ENCODE measurements at regions not wholly inside any gene's neighbourhood (a gene's known extent, or its start where the extent isn't known, plus 50 kb on each side); places are given as distances from the start of the nearest gene placed in this dataset.
A peak's percentile ranks its signal among the peaks of the same experiment; 100 is the strongest.

- WGBS = 2% methylated on average over 2 of the region's 2 CpGs
- H3K4me3 ChIP-seq = no peak overlapping the region
- H3K36me3 ChIP-seq = no peaks in the 10 kb centered on the region
- no peaks in the 10 kb centered on the region for H3K27me3 ChIP-seq (replicated peaks; ENCODE audit: insufficient read depth)
- no peak overlapping the region for H3K27ac ChIP-seq
- no peak for DNase-seq (ENCODE audit: low spot score)
- H3K4me1 ChIP-seq (replicated peaks) = no peaks in the 10 kb centered on the region
- intact Hi-C loops (cut with DNase I) = no loop called here
- no peaks in the 10 kb centered on the region for H3K9me3 ChIP-seq
- TF ChIP-seq CTCF (IDR thresholded peaks at IDR 0.05) = peak in 1 of 4 experiments; percentile 14
- no peak for TF ChIP-seq POLR2AphosphoS5 (IDR thresholded peaks at IDR 0.05)
Observed at GRCh38 chr13:69324090-69324886, 783.3 kb upstream of the ATXN8OS start.

DNA sequence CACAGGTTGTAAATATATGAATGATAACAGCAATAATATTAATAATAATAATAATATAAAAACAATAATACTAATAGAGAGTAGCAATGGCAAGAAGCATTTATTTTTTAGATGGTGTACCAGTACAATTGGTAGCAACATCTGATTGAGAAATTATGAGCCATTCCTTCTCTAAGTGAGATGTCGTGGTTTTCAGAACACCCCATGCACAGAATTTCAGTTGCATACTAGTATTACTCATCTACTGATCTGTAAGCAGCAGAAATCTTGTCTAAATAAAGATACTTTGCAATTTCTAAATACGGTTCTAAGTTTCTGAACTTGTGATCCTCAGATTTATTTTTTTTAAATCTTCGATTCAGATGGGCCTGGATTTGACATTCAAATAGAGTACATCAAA lies 788.0 kb upstream of the ATXN8OS start:
- WGBS = 90% methylated on average over 3 of the region's 3 CpGs
- no peak for TF ChIP-seq POLR2A (IDR thresholded peaks at IDR 0.05)
- no peak for TF ChIP-seq CTCF (IDR thresholded peaks at IDR 0.05)
- TF ChIP-seq POLR2AphosphoS5 (IDR thresholded peaks at IDR 0.05) = no peak
- no peaks in the 10 kb centered on the region for H3K4me1 ChIP-seq (replicated peaks)

DNA sequence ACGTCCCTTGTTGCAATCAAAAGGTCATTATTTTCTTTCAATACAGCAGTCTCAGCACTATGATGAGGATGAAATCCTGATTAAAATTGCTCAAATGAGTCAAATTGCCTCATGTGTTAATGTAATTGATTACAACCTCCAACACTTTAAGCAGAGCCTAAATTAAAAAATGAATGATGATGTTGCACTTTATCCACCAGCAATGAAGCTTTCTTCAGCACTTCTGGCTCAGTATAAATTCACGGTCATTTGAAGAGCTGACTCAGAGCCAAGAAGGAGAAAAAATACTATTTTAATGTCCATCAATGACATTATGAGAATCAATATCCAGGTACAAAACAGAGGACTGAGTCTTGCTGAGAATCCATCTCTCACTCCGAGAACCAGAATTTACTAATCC lies 792.6 kb upstream of the ATXN8OS start:
- no peak overlapping the region for H3K27ac ChIP-seq
- no peaks in the 10 kb centered on the region for H3K9me3 ChIP-seq
- H3K4me3 ChIP-seq = no peak overlapping the region
- H3K4me1 ChIP-seq (replicated peaks) = no peaks in the 10 kb centered on the region
- DNase-seq (ENCODE audit: low spot score) = no peak
- intact Hi-C loops (cut with DNase I) = no loop called here
- TF ChIP-seq POLR2AphosphoS5 (IDR thresholded peaks at IDR 0.05) = no peak
- no peak for TF ChIP-seq POLR2A (IDR thresholded peaks at IDR 0.05)
- no peak for TF ChIP-seq CTCF (IDR thresholded peaks at IDR 0.05)
- no peaks in the 10 kb centered on the region for H3K27me3 ChIP-seq (replicated peaks; ENCODE audit: insufficient read depth)
- no peaks in the 10 kb centered on the region for H3K36me3 ChIP-seq
- WGBS = 63% methylated on average over 3 of the region's 3 CpGs

More for the DNA sequence above, 788.0 kb upstream of the ATXN8OS start:
- Histone ChIP-seq H3K9me3 (no peaks in the 10 kb centered on the region), H3K4me3 (no peak overlapping the region), H3K27ac (no peak overlapping the region), H3K27me3 (replicated peaks; ENCODE audit: insufficient read depth) (no peaks in the 10 kb centered on the region), H3K36me3 (no peaks in the 10 kb centered on the region)
- no peak for DNase-seq (ENCODE audit: low spot score)
- intact Hi-C loops (cut with DNase I) = no loop called here

DNA sequence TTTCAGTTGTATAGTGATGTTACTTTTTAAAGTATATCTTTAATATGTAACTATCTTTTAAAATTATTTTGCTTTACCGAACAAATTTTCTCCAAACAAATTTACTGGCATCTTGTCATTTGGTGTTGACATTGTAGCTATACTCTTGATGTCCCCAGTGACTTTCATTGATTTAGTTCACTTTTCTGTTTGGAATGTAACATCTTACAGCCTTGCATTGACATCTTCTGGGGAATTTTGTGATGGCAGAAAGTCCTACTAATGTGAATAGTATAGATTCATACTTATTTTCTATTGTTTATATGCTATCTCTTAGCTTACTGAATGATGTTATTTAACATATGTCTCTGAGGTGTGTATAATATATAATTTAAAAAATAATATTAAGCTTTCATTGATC lies 800.9 kb upstream of the ATXN8OS start:
- H3K27ac ChIP-seq = no peak overlapping the region
- 52% methylated on average over 1 of the region's 1 CpG for WGBS
- intact Hi-C loops (cut with DNase I) = no loop called here
- no peaks in the 10 kb centered on the region for H3K4me1 ChIP-seq (replicated peaks)
- H3K9me3 ChIP-seq = no peaks in the 10 kb centered on the region
- DNase-seq (ENCODE audit: low spot score) = no peak
- H3K27me3 ChIP-seq (replicated peaks; ENCODE audit: insufficient read depth) = no peaks in the 10 kb centered on the region
- H3K36me3 ChIP-seq = no peaks in the 10 kb centered on the region
- no peak for TF ChIP-seq POLR2A (IDR thresholded peaks at IDR 0.05)
- TF ChIP-seq CTCF (IDR thresholded peaks at IDR 0.05) = no peak
- no peak overlapping the region for H3K4me3 ChIP-seq

GRCh38 chr13:69300131-69300530 lies 807.5 kb upstream of the ATXN8OS start:
- intact Hi-C loops (cut with DNase I) = no loop called here
- Histone ChIP-seq H3K9me3 (no peaks in the 10 kb centered on the region), H3K27ac (no peak overlapping the region), H3K36me3 (no peaks in the 10 kb centered on the region), H3K4me1 (replicated peaks) (no peaks in the 10 kb centered on the region), H3K27me3 (replicated peaks; ENCODE audit: insufficient read depth) (no peaks in the 10 kb centered on the region), H3K4me3 (no peak overlapping the region)
- WGBS = 47% methylated on average over 2 of the region's 2 CpGs
- TF ChIP-seq CTCF (IDR thresholded peaks at IDR 0.05) (no peak), POLR2AphosphoS5 (IDR thresholded peaks at IDR 0.05) (no peak), POLR2A (IDR thresholded peaks at IDR 0.05) (no peak)
- DNase-seq (ENCODE audit: low spot score) = no peak
